HG02642 (cell line): ENCODE measurements at regions not wholly inside any gene's neighbourhood (a gene's known extent, or its start where the extent isn't known, plus 50 kb on each side); places are given as distances from the start of the nearest gene placed in this dataset.

Experiments used
- ATAC-seq: cut with Tn5 transposase; IDR thresholded peaks from one replicate; pipeline ENCODE4 v1.9.1; 2021; ENCODE audit warnings: mild to moderate bottlenecking; ENCODE audit not compliant: unreplicated experiment, poor library complexity

DNA sequence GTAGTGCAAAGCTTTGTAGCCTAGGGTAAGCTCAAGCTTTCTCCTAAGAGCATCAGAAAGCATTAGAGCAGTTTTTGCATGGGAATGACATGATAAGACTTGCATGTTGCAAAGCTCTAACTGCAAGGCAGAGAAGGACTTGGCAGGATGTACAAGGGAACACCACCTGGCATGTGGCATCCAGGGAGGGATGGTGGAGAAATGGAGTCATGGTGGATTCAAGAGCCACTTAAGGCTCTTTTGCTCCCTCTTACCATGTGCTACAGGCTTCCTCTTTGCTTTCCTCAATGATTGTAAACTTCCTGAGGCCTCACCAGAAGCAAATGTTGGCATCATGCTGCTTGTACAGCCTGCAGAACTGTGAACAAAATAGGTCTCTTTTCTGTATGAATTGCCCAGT lies 266.0 kb downstream of the GLI2 start:
- ATAC-seq = no peak

DNA sequence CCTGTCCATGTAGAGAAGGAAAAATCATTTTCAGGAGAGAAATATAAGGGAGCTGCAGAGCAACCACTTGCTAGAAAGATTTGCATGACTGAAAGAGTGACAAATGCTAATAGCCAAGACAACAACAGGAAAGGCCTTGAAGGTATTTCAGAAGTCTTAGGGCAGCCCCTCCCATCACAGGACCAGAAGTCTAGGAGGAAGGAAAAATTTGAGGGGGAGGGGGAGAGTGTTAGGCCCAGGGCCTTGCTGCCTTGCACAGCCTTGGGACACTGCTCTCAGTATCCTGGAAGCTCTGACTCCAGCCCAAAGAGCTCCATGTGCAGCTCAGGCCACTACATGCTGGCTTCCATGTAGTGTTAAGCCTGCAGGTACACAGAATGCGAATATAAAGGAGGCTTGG lies 266.9 kb downstream of the GLI2 start:
- ATAC-seq = no peak

DNA sequence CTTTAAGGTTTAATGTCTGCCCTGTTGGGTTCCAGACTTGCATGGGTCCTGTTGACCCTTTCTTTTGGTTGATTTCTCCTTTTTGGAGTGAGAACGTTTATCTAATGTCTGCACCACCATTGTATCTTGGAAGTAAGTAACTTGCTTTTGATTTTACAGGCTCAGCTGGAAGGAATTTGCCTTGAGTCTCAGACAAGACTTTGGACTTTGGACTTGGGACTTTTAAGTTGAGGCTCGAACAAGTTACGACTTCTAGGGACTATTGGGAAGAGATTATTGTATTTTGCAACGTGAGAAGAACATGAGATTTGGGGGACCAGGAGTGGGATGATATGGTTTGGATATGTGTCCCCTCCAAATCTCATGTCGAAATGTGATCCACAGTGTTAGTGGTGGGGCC lies 267.7 kb downstream of the GLI2 start:
- ATAC-seq = no peak

DNA sequence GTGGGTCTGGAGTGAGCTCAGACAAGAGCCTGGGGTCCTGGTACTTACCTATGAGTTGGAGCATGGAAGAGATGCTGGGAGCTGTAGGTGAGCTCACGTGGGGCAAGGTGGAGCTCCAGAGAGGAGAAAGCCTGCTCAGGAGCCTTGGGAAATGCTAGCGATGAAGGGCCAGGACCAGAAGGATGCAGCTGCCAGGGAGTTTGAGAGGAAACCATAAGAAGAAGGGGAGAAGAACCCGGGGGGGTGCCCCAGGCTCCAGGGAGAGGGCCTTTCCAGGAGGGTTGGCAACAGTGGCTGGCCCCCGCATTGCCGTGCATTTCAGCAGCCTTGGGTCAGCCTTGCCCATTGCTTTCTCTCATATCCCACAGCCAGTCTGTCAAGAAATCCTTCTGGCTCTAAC lies 268.7 kb downstream of the GLI2 start:
- no peak for ATAC-seq

DNA sequence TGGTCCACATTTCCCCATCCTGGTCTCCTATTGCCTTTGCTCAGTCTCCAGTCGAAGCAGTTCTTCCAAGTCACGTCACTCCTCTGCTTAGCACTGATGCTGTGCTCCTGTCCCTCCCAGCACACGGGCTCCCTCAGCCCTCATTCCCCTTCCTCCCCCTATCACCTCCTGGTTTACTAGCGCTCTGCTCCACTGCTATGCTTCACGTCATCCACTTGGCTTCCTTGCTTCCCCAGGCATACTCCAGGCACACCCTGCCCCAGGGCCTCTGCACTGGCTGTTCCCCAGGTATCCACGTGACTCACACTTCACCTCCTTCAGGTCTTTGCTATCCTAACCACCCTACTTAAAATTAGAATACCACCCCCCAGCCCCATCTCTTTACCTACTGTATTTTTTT lies 269.3 kb downstream of the GLI2 start:
- no peak for ATAC-seq

GRCh38 chr2:121005453-121005852 lies 269.8 kb downstream of the GLI2 start:
- ATAC-seq = no peak

DNA sequence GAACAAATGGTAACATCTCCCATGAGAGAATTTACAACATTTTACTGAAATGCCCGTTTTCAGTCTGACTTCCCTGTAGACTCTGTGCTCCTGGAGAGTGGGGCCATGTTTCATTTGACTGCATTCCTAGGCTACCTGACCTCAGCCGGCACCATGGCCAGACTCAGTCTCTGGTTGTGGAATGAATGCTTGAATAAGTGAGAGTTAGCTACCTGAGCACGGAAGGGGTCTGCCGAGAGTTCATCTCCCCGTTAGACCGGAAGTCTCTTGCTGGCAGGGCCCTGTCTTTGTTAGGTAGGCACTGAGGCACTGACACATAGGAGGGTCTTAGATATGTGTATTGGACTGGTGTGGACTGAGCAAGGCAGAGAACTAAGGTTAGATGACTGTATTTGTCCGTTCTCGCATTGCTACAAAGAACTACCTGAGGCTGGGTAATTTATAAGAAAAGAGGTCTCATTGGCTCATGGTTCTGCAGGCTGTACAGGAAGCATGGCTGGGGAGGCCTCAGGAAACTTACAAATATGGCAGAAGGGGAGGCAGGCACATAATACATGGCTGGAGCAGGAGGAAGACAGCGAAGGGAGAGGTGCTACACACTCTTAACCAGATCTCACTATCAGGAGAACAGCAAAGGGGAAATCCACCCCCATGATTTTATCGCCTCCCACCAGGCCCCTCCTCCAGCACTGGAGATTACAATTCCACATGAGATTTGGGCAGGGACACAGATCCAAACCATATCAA lies 271.2 kb downstream of the GLI2 start:
- ATAC-seq = no peak

GRCh38 chr2:121007490-121007853 lies 271.8 kb downstream of the GLI2 start:
- no peak for ATAC-seq

- no peak for ATAC-seq
These were observed 273.3 kb downstream of the GLI2 start for GRCh38 chr2:121008975-121009374.

- ATAC-seq = no peak
These were observed 274.0 kb downstream of the TFCP2L1 start for GRCh38 chr2:121010998-121011397.

GRCh38 chr2:121014876-121015275 lies 270.1 kb downstream of the TFCP2L1 start:
- no peak for ATAC-seq

GRCh38 chr2:121015971-121016485 lies 269.0 kb downstream of the TFCP2L1 start:
- no peak for ATAC-seq

DNA sequence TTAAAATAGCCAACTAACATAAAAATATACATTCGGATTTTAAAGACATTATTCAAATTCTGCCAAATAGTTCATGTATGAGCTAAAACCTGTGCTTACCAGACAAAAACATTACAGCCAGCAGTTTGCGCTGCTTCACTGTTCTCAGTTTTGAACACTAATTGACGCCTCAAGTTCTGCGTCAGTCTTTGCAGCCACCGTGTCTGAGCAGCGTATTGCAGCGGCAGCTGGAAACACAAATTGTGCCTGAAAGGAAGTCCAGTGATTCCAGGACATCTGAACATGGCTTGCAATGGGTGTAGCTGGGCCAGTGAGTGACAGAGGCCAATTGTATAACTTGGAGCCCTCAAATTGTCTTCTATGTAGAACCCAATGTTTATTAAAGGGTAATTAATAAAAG lies 267.6 kb downstream of the TFCP2L1 start:
- ATAC-seq = no peak

DNA sequence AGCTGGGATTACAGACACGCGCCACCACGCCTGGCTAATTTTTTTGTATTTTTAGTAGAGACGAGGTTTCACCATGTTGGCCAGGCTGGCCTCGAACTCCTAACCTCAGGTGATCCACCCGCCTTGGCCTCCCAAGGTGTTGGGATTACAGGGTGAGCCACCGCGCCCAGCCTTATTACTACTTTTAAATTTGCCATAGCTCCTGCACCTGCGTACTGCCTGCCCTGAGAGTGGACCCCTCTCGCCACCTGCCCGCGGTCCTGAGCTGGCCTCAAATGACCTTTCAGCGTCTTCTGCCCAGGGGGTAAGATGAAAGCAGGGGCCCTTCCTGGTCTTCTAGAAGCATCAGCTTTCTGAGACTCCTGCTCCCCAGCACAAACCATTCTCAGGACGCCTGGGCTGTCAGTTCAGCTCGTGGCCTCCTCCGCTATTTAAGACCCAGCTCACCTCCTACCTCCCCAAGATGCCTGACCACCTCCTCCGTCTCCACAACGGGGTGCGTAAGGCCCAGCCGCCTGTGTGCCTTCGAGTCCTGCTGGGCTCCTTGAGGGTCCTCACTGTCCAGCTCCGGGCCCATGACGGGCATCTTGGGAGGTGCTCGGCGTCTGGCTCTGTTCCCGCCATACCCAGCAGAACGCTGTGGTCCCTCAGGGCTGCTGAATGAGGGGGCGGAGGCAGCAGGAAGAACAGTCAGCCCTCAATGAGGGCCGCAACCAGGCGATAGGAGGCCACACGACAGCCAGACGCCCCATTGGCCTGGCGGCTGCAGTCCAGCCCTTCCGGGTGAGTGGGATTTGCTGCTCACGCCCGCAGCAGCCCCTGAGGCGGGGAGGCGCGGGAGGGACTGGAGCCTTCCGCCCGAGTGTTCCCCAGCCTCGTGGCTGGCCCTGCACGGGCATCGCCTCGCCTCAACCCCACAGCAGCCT lies 266.6 kb downstream of the TFCP2L1 start:
- ATAC-seq = no peak

GRCh38 chr2:121019071-121019470 lies 265.9 kb downstream of the TFCP2L1 start:
- no peak for ATAC-seq

DNA sequence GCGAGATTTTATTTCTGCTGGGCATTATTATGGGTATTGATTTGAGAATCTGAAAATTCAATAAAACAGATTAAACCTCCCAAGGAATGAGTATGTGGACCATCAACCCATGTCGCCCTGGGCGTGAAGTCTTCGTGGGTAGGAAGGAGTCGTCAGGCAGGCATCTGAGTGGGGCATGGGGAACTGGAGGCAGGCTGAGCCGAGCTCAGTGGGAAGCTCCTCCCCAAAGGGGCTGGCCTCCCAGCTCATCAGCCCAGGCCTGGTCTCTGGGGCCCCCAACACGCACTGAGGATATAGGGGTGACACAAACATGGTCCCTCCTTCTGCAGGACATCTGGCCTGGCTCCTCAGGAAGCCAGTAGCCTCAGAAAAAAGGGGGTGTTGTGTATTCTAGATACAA lies 265.2 kb downstream of the TFCP2L1 start:
- ATAC-seq = no peak

- ATAC-seq = no peak
These were observed 263.3 kb downstream of the TFCP2L1 start for GRCh38 chr2:121021685-121022084.

GRCh38 chr2:121028577-121028976 lies 256.4 kb downstream of the TFCP2L1 start:
- ATAC-seq = no peak

- ATAC-seq = no peak
These were observed 254.5 kb downstream of the TFCP2L1 start for GRCh38 chr2:121030523-121030922.

- ATAC-seq = no peak
These were observed 253.2 kb downstream of the TFCP2L1 start for GRCh38 chr2:121031568-121032340.
